ENCODE measurements at regions not wholly inside any gene's neighbourhood (a gene's known extent, or its start where the extent isn't known, plus 50 kb on each side); places are given as distances from the start of the nearest gene placed in this dataset.

GRCh38 chr3:89622063-89622700, 514.8 kb downstream of the EPHA3 start:
- peaks cover 3% of the 10 kb centered on the region for H3K27me3 Mint-ChIP-seq (ENCODE audit: unreplicated experiment)
- no peaks in the 10 kb centered on the region for H3K9me3 Mint-ChIP-seq (ENCODE audit: unreplicated experiment)
- H3K4me1 Mint-ChIP-seq (ENCODE audit: unreplicated experiment) = peaks cover 1% of the 10 kb centered on the region
- TF ChIP-seq CTCF (IDR thresholded peaks at IDR 0.05) = no peak
- no peak overlapping the region for H3K27ac Mint-ChIP-seq (ENCODE audit: unreplicated experiment)
- H3K4me3 Mint-ChIP-seq (ENCODE audit: unreplicated experiment) = no peak overlapping the region
- DNase-seq (ENCODE audit: extremely low spot score, unreplicated experiment) = no peak
- H3K36me3 Mint-ChIP-seq (ENCODE audit: unreplicated experiment) = no peaks in the 10 kb centered on the region

GRCh38 chr3:89624494-89624893, 517.1 kb downstream of the EPHA3 start:
- no peak overlapping the region for H3K4me3 Mint-ChIP-seq (ENCODE audit: unreplicated experiment)
- H3K27me3 Mint-ChIP-seq (ENCODE audit: unreplicated experiment) = peaks cover 3% of the 10 kb centered on the region
- no peaks in the 10 kb centered on the region for H3K4me1 Mint-ChIP-seq (ENCODE audit: unreplicated experiment)
- H3K27ac Mint-ChIP-seq (ENCODE audit: unreplicated experiment) = no peak overlapping the region
- H3K9me3 Mint-ChIP-seq (ENCODE audit: unreplicated experiment) = no peaks in the 10 kb centered on the region
- no peaks in the 10 kb centered on the region for H3K36me3 Mint-ChIP-seq (ENCODE audit: unreplicated experiment)
- no peak for DNase-seq (ENCODE audit: extremely low spot score, unreplicated experiment)
- no peak for TF ChIP-seq CTCF (IDR thresholded peaks at IDR 0.05)

GRCh38 chr3:89625945-89626344, 518.5 kb downstream of the EPHA3 start:
- no peak for TF ChIP-seq CTCF (IDR thresholded peaks at IDR 0.05)
- DNase-seq (ENCODE audit: extremely low spot score, unreplicated experiment) = no peak
- Mint-ChIP-seq H3K9me3 (ENCODE audit: unreplicated experiment) (no peaks in the 10 kb centered on the region), H3K36me3 (ENCODE audit: unreplicated experiment) (no peaks in the 10 kb centered on the region), H3K4me1 (ENCODE audit: unreplicated experiment) (no peaks in the 10 kb centered on the region), H3K27ac (ENCODE audit: unreplicated experiment) (no peak overlapping the region), H3K27me3 (ENCODE audit: unreplicated experiment) (peaks cover 3% of the 10 kb centered on the region), H3K4me3 (ENCODE audit: unreplicated experiment) (no peak overlapping the region)

GRCh38 chr3:89628856-89629670, 521.6 kb downstream of the EPHA3 start:
- Mint-ChIP-seq H3K4me1 (ENCODE audit: unreplicated experiment) (no peaks in the 10 kb centered on the region), H3K27me3 (ENCODE audit: unreplicated experiment) (no peaks in the 10 kb centered on the region), H3K4me3 (ENCODE audit: unreplicated experiment) (no peak overlapping the region), H3K27ac (ENCODE audit: unreplicated experiment) (no peak overlapping the region), H3K9me3 (ENCODE audit: unreplicated experiment) (no peaks in the 10 kb centered on the region), H3K36me3 (ENCODE audit: unreplicated experiment) (no peaks in the 10 kb centered on the region)
- no peak for TF ChIP-seq CTCF (IDR thresholded peaks at IDR 0.05)
- DNase-seq (ENCODE audit: extremely low spot score, unreplicated experiment) = no peak

GRCh38 chr3:89635137-89635536, 527.7 kb downstream of the EPHA3 start:
- Mint-ChIP-seq H3K36me3 (ENCODE audit: unreplicated experiment) (no peaks in the 10 kb centered on the region), H3K4me3 (ENCODE audit: unreplicated experiment) (no peak overlapping the region), H3K27ac (ENCODE audit: unreplicated experiment) (no peak overlapping the region), H3K9me3 (ENCODE audit: unreplicated experiment) (peaks cover 1% of the 10 kb centered on the region), H3K27me3 (ENCODE audit: unreplicated experiment) (no peaks in the 10 kb centered on the region), H3K4me1 (ENCODE audit: unreplicated experiment) (no peaks in the 10 kb centered on the region)
- DNase-seq (ENCODE audit: extremely low spot score, unreplicated experiment) = no peak
- no peak for TF ChIP-seq CTCF (IDR thresholded peaks at IDR 0.05)
